H9 (cell line): ENCODE measurements at regions not wholly inside any gene's neighbourhood (a gene's known extent, or its start where the extent isn't known, plus 50 kb on each side); places are given as distances from the start of the nearest gene placed in this dataset.

Experiments
- DNase-seq: peaks from one replicate; pipeline ENCODE4 v3.0.0-alpha.2; 2017
- H2AFZ ChIP-seq: one replicate; pipeline ENCODE4 v1.6.1; 2013; ENCODE audit warnings: mild to moderate bottlenecking, low read length, control low read depth, moderate library complexity
- H2AK5ac ChIP-seq: 2 replicates; pipeline ENCODE4 v1.6.1; 2013; ENCODE audit warnings: low read length, control low read depth, mixed read lengths; ENCODE audit not compliant: insufficient read length
- H2BK120ac ChIP-seq: one replicate; pipeline ENCODE4 v1.6.1; 2013; ENCODE audit warnings: low read depth, mild to moderate bottlenecking, low read length, control low read depth, inconsistent platforms; ENCODE audit not compliant: poor library complexity, severe bottlenecking
- H2BK12ac ChIP-seq: 2 replicates; pipeline ENCODE4 v1.6.1; 2013; ENCODE audit warnings: low read length, control low read depth, mixed read lengths, low read depth; ENCODE audit not compliant: insufficient read length
- H2BK15ac ChIP-seq: 2 replicates; pipeline ENCODE4 v1.6.1; 2013; ENCODE audit warnings: low read depth, low read length, control low read depth
- H2BK20ac ChIP-seq: one replicate; pipeline ENCODE4 v1.6.1; 2013; ENCODE audit warnings: low read depth, mild to moderate bottlenecking, low read length, control low read depth, inconsistent platforms; ENCODE audit not compliant: poor library complexity, severe bottlenecking
- H2BK5ac ChIP-seq: 2 replicates; pipeline ENCODE4 v1.6.1; 2013; ENCODE audit warnings: low read length, control low read depth, mixed read lengths; ENCODE audit not compliant: insufficient read length
- H3K14ac ChIP-seq: 2 replicates; pipeline ENCODE4 v1.6.1; 2013; ENCODE audit warnings: low read length, control low read depth; ENCODE audit not compliant: insufficient read depth
- H3K18ac ChIP-seq: 2 replicates; pipeline ENCODE4 v1.6.1; 2013; ENCODE audit warnings: low read depth, mild to moderate bottlenecking, mixed read lengths, low read length, control low read depth; ENCODE audit not compliant: insufficient read length
- H3K23ac ChIP-seq: 2 replicates; pipeline ENCODE4 v1.6.1; 2013; ENCODE audit warnings: low read length, control low read depth, mixed read lengths, low read depth; ENCODE audit not compliant: insufficient read length
- H3K23me2 ChIP-seq: 2 replicates; pipeline ENCODE4 v1.6.1; 2013; ENCODE audit warnings: low read depth, mild to moderate bottlenecking, mixed read lengths, low read length, control low read depth; ENCODE audit not compliant: insufficient read length, poor library complexity, severe bottlenecking
- H3K27ac ChIP-seq: 2 replicates; pipeline ENCODE4 v1.5.1; 2013; ENCODE audit warnings: low read length, control low read depth, mixed read lengths, low read depth; ENCODE audit not compliant: insufficient read length
- H3K27me3 ChIP-seq: 2 replicates; pipeline ENCODE4 v1.6.1; 2013; ENCODE audit warnings: low read length, control low read depth, inconsistent platforms; ENCODE audit not compliant: insufficient read depth
- H3K4ac ChIP-seq: 2 replicates; pipeline ENCODE4 v1.6.1; 2013; ENCODE audit warnings: low read depth, mild to moderate bottlenecking, control low read depth, inconsistent platforms, low read length, moderate library complexity
- H3K4me1 ChIP-seq: 2 replicates; pipeline ENCODE4 v1.6.1; 2013; ENCODE audit warnings: low read length, control low read depth, inconsistent platforms; ENCODE audit not compliant: insufficient read depth
- H3K4me2 ChIP-seq: 2 replicates; pipeline ENCODE4 v1.6.1; 2013; ENCODE audit warnings: low read length, control low read depth, mixed read lengths; ENCODE audit not compliant: insufficient read length, insufficient read depth
- H3K56ac ChIP-seq: 2 replicates; pipeline ENCODE4 v1.6.1; 2013; ENCODE audit warnings: low read depth, mild to moderate bottlenecking, mixed read lengths, low read length, control low read depth; ENCODE audit not compliant: insufficient read length
- H3K79me1 ChIP-seq: 2 replicates; pipeline ENCODE4 v1.6.1; 2013; ENCODE audit warnings: low read depth, mild to moderate bottlenecking, moderate library complexity, low read length, control low read depth, inconsistent platforms; ENCODE audit not compliant: insufficient read depth, poor library complexity, severe bottlenecking
- H3K79me2 ChIP-seq: 2 replicates; pipeline ENCODE4 v1.6.1; 2013; ENCODE audit warnings: low read length, control low read depth, inconsistent platforms; ENCODE audit not compliant: insufficient read depth
- H3K9ac ChIP-seq: 2 replicates; pipeline ENCODE4 v1.6.1; 2013; ENCODE audit warnings: low read length, control low read depth, mixed read lengths; ENCODE audit not compliant: insufficient read length; ENCODE audit errors: extremely low read depth
- H3K9me3 ChIP-seq: one replicate; pipeline ENCODE4 v1.6.1; 2013; ENCODE audit warnings: low read depth, low read length, inconsistent platforms; ENCODE audit not compliant: control insufficient read depth
- H3T11ph ChIP-seq: one replicate; pipeline ENCODE4 v1.6.1; 2013; ENCODE audit warnings: mild to moderate bottlenecking, low read length, control low read depth, inconsistent platforms
- H4K20me1 ChIP-seq: one replicate; pipeline ENCODE4 v1.6.1; 2013; ENCODE audit not compliant: control insufficient read depth, insufficient read length, insufficient read depth
- H4K5ac ChIP-seq: 2 replicates; pipeline ENCODE4 v1.6.1; 2013; ENCODE audit warnings: low read depth, mild to moderate bottlenecking, mixed read lengths, low read length, control low read depth; ENCODE audit not compliant: insufficient read length
- H4K8ac ChIP-seq: replicated peaks from 2 replicates; pipeline ENCODE4 v1.6.1; 2013; ENCODE audit warnings: low read length, control low read depth, mixed read lengths, low read depth; ENCODE audit not compliant: insufficient read length
- H4K91ac ChIP-seq: 2 replicates; pipeline ENCODE4 v1.6.1; 2013; ENCODE audit warnings: low read depth, mild to moderate bottlenecking, moderate library complexity, mixed read lengths, low read length, control low read depth; ENCODE audit not compliant: insufficient read length
- H3K27ac Mint-ChIP-seq, 3 experiments: 2 replicates in 2 of 3; 3 replicates in 1 of 3; pipeline ENCODE4 v1.8.0; 2020 to 2021; ENCODE audit warnings: mixed read lengths in 3 of 3, mild to moderate bottlenecking in 1 of 3, moderate library complexity in 1 of 3
- H3K27me3 Mint-ChIP-seq: 2 replicates; pipeline ENCODE4 v1.8.0; 2021; ENCODE audit warnings: low read depth, mild to moderate bottlenecking, moderate library complexity, mixed read lengths
- H3K36me3 Mint-ChIP-seq, 3 experiments: 2 replicates in 2 of 3; 3 replicates in 1 of 3; pipeline ENCODE4 v1.8.0; 2020 to 2021; ENCODE audit warnings: low read depth in 3 of 3, mixed read lengths in 3 of 3; ENCODE audit not compliant: insufficient read depth in 1 of 3
- H3K4me1 Mint-ChIP-seq, 2 experiments: 2 replicates each; pipeline ENCODE4 v1.8.0; 2020; ENCODE audit warnings: mixed read lengths in 2 of 2
- H3K4me3 Mint-ChIP-seq, 2 experiments: 2 replicates in 1 of 2; 3 replicates in 1 of 2; pipeline ENCODE4 v1.8.0; 2020 to 2021; ENCODE audit warnings: mild to moderate bottlenecking in 2 of 2, mixed read lengths in 2 of 2, moderate library complexity in 1 of 2
- H3K9me3 Mint-ChIP-seq, 2 experiments: 2 replicates in 1 of 2; 3 replicates in 1 of 2; pipeline ENCODE4 v1.8.0; 2020; ENCODE audit warnings: mild to moderate bottlenecking in 2 of 2, mixed read lengths in 2 of 2, moderate library complexity in 1 of 2
- CTCF ChIP-seq: fragments of 200-600 bp; sonication (generic); conservative IDR thresholded peaks from 3 replicates; pipeline ENCODE4 v1.8.0; 2021; ENCODE audit warnings: antibody characterized with exemption, mild to moderate bottlenecking
- WGBS: extraction: QIAGEN DNeasy Blood & Tissue Kit; methylation state at CpG from one replicate; pipeline ENCODE4 v1.1.7; 2013; ENCODE audit warnings: missing lambda C conversion rate, low lambda C conversion rate, mixed read lengths; ENCODE audit not compliant: insufficient read length; ENCODE audit errors: extremely low coverage; 5-methylcytosine and 5-hydroxymethylcytosine counted together

- Mint-ChIP-seq H3K36me3 (no peaks in the 10 kb centered on the region; a peak in 1 of 7 replicates), H3K9me3 (no peaks in the 10 kb centered on the region; a peak in 2 of 5 replicates), H3K4me3 (no peak overlapping the region), H3K27me3 (no peaks in the 10 kb centered on the region), H3K27ac (no peak overlapping the region), H3K4me1 (peaks cover 3 to 6% of the 10 kb centered on the region in 2 experiments; a peak in 3 of 4 replicates)
- Histone ChIP-seq H3K4me2 (no peak overlapping the region), H3K4me1 (no peaks in the 10 kb centered on the region; the same call in 1 of the 2 replicates), H3K18ac (no peak overlapping the region), H3K9me3 (no peaks in the 10 kb centered on the region), H2BK12ac (no peak overlapping the region), H2BK5ac (no peak overlapping the region), H4K8ac (no peak overlapping the region), H2BK15ac (no peak overlapping the region), H3K79me1 (no peaks in the 10 kb centered on the region), H3K79me2 (no peaks in the 10 kb centered on the region), H3K23ac (no peak overlapping the region), H4K91ac (no peak overlapping the region), H2BK20ac (no peak overlapping the region), H2AFZ (no peak overlapping the region), H3K56ac (no peak overlapping the region), H3K27ac (no peak overlapping the region), H4K5ac (no peak overlapping the region), H3K27me3 (no peaks in the 10 kb centered on the region), H2BK120ac (no peak overlapping the region), H3K9ac (no peak overlapping the region), H3T11ph (no peak overlapping the region), H4K20me1 (no peaks in the 10 kb centered on the region), H3K4ac (no peak overlapping the region), H3K14ac (no peak overlapping the region), H2AK5ac (no peak overlapping the region), H3K23me2 (no peaks in the 10 kb centered on the region)
- TF ChIP-seq CTCF = no peak
- no peak for DNase-seq
- WGBS = no CpG with 5 or more reads among the region's 2 CpGs
These were observed 357.2 kb downstream of the PDCD6IP start for GRCh38 chr3:34155666-34156065.
